ENCODE measurements at regions not wholly inside any gene's neighbourhood (a gene's known extent, or its start where the extent isn't known, plus 50 kb on each side); places are given as distances from the start of the nearest gene placed in this dataset.

DNA sequence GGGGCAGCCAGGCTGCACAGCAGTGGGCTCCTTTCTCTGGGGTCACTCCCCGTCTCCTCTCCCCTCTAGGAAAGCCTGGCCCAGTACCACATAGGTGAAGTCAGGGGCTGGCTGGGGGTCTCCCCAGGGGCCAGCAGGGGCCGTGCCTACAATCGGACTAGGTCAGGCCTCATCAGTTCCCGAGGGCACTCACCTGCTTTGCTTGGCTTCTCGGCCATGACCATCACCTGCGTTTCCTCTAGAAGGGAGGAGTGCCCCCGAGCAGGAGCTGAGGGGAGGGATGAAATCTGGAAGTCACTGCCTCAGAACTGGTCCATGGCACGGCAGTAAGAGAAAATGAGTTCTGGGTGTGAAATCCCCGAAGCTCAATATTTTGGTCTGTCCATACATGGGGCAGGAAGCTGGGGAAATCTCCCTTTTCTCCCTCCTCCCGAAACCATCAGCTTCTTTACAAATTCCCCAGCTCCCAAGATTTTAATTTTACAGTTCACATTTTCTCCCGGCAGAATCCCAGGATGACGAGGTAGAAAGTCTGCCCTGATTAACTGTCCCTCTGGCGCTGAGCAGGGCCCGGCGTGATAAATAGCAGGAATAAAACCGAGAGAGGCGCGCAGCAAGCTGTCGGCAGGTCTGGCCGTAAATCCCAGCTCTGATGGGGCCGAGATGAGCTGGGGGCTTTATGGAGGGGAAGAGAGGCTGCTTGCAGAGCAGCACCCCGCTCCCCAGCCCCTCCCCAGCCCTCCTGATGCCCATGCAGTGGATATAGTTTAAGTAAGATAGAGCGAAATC is 172.1 kb downstream of the RBFOX3 start (continued):
- TF ChIP-seq, protein P1, sequence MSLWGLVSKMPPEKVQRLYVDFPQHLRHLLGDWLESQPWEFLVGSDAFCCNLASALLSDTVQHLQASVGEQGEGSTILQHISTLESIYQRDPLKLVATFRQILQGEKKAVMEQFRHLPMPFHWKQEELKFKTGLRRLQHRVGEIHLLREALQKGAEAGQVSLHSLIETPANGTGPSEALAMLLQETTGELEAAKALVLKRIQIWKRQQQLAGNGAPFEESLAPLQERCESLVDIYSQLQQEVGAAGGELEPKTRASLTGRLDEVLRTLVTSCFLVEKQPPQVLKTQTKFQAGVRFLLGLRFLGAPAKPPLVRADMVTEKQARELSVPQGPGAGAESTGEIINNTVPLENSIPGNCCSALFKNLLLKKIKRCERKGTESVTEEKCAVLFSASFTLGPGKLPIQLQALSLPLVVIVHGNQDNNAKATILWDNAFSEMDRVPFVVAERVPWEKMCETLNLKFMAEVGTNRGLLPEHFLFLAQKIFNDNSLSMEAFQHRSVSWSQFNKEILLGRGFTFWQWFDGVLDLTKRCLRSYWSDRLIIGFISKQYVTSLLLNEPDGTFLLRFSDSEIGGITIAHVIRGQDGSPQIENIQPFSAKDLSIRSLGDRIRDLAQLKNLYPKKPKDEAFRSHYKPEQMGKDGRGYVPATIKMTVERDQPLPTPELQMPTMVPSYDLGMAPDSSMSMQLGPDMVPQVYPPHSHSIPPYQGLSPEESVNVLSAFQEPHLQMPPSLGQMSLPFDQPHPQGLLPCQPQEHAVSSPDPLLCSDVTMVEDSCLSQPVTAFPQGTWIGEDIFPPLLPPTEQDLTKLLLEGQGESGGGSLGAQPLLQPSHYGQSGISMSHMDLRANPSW (CRISPR knock-in tag; conservative IDR thresholded peaks at IDR 0.05; ENCODE audit: low read depth): no peak
- TF ChIP-seq ATF1 (CRISPR knock-in tag; IDR thresholded peaks at IDR 0.05): no peak

DNA sequence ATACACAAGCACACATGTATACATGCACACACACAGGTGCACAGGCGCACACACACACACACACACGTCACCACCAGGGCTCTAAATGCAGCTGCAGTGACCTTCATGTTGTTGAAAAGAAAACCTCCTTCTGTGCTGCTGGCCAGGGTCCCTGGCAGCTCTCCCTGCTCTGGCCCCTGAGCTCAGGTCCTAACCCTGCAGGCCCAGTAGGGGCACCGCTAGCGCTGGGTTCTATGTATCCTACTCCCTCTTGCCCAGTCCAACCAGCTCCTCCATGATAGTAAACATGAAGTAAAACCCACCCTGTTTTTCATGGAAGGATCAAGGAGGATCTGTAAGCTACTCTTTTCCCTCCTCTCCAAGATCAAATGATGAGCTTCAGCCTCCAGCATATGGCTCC is 172.8 kb downstream of the RBFOX3 start:
- peaks cover 6% of the 10 kb centered on the region for H3K9me3 Mint-ChIP-seq
- ATAC-seq: peak; percentile 30; the same call in 1 of the 2 replicates
- POLR2A ChIA-PET: no interaction called here
- H3K4me1 Mint-ChIP-seq: no peaks in the 10 kb centered on the region
- no peak for DNase-seq (ENCODE audit: low spot score)
- TF ChIP-seq NR3C1 (CRISPR knock-in tag; conservative IDR thresholded peaks at IDR 0.05; ENCODE audit: low read depth) (no peak), SP1 (CRISPR knock-in tag; conservative IDR thresholded peaks at IDR 0.05) (no peak), RORB (CRISPR knock-in tag; IDR thresholded peaks at IDR 0.05) (no peak), ELF4 (CRISPR knock-in tag; IDR thresholded peaks at IDR 0.05; ENCODE audit: low read depth) (no peak), ZNF232 (CRISPR knock-in tag; IDR thresholded peaks at IDR 0.05) (no peak), ATF1 (CRISPR knock-in tag; IDR thresholded peaks at IDR 0.05) (no peak)
- TF ChIP-seq, protein P2, sequence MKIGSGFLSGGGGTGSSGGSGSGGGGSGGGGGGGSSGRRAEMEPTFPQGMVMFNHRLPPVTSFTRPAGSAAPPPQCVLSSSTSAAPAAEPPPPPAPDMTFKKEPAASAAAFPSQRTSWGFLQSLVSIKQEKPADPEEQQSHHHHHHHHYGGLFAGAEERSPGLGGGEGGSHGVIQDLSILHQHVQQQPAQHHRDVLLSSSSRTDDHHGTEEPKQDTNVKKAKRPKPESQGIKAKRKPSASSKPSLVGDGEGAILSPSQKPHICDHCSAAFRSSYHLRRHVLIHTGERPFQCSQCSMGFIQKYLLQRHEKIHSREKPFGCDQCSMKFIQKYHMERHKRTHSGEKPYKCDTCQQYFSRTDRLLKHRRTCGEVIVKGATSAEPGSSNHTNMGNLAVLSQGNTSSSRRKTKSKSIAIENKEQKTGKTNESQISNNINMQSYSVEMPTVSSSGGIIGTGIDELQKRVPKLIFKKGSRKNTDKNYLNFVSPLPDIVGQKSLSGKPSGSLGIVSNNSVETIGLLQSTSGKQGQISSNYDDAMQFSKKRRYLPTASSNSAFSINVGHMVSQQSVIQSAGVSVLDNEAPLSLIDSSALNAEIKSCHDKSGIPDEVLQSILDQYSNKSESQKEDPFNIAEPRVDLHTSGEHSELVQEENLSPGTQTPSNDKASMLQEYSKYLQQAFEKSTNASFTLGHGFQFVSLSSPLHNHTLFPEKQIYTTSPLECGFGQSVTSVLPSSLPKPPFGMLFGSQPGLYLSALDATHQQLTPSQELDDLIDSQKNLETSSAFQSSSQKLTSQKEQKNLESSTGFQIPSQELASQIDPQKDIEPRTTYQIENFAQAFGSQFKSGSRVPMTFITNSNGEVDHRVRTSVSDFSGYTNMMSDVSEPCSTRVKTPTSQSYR (CRISPR knock-in tag; IDR thresholded peaks at IDR 0.05): no peak
- TF ChIP-seq, protein P3, sequence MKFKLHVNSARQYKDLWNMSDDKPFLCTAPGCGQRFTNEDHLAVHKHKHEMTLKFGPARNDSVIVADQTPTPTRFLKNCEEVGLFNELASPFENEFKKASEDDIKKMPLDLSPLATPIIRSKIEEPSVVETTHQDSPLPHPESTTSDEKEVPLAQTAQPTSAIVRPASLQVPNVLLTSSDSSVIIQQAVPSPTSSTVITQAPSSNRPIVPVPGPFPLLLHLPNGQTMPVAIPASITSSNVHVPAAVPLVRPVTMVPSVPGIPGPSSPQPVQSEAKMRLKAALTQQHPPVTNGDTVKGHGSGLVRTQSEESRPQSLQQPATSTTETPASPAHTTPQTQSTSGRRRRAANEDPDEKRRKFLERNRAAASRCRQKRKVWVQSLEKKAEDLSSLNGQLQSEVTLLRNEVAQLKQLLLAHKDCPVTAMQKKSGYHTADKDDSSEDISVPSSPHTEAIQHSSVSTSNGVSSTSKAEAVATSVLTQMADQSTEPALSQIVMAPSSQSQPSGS (CRISPR knock-in tag; IDR thresholded peaks at IDR 0.05; ENCODE audit: borderline replicate concordance, low read depth): no peak
- TF ChIP-seq, protein P4, sequence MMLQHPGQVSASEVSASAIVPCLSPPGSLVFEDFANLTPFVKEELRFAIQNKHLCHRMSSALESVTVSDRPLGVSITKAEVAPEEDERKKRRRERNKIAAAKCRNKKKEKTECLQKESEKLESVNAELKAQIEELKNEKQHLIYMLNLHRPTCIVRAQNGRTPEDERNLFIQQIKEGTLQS (CRISPR knock-in tag; conservative IDR thresholded peaks at IDR 0.05): no peak
- TF ChIP-seq, protein P5, sequence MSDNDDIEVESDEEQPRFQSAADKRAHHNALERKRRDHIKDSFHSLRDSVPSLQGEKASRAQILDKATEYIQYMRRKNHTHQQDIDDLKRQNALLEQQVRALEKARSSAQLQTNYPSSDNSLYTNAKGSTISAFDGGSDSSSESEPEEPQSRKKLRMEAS (CRISPR knock-in tag; IDR thresholded peaks at IDR 0.05): no peak
- TF ChIP-seq, protein P6, sequence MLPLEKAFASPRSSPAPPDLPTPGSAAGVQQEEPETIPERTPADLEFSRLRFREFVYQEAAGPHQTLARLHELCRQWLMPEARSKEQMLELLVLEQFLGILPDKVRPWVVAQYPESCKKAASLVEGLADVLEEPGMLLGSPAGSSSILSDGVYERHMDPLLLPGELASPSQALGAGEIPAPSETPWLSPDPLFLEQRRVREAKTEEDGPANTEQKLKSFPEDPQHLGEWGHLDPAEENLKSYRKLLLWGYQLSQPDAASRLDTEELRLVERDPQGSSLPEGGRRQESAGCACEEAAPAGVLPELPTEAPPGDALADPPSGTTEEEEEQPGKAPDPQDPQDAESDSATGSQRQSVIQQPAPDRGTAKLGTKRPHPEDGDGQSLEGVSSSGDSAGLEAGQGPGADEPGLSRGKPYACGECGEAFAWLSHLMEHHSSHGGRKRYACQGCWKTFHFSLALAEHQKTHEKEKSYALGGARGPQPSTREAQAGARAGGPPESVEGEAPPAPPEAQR (CRISPR knock-in tag; IDR thresholded peaks at IDR 0.05): no peak
- no peak overlapping the region for H3K4me3 Mint-ChIP-seq
- no peaks in the 10 kb centered on the region for H3K27me3 Mint-ChIP-seq (ENCODE audit: low read depth)
- CTCF ChIA-PET: interaction anchor here (0.9 to 2.3 kb wide), 6 partner anchors 14 to 250 kb away, joined by 3 to 11 read pairs (median 3); no protein-coding TSS in a partner anchor
- H3K36me3 Mint-ChIP-seq: 0 out of 2 replicates have a peak, but pooled peaks cover 4% of the 10 kb centered on the region
- H3K27ac Mint-ChIP-seq: no peak overlapping the region

DNA sequence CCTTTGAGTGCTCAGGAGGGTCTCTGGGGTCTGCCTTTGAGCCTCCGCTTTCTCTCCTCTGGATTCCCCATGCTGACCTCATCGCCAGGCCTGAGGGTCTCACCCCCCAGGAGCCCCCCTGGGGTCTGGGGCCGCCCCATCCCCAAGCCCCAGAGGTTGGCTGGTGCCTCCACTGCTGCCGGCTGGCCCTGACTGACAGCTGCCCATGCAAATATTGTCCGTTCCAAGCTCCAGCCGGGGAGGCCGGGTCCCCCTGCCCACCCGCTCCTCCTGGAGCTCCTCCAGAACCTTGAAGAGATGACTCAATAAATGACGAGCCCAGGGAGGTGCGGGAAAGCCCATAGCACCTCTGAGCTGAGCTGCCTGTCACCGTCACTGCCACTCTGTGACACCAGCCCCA is 173.8 kb downstream of the RBFOX3 start:
- POLR2A ChIA-PET: no interaction called here
- no peak for DNase-seq (ENCODE audit: low spot score)
- CTCF ChIA-PET: interaction anchor here (0.9 to 1.4 kb wide), 2 partner anchors 13 to 36 kb away, joined by 3 to 5 read pairs; no protein-coding TSS in a partner anchor
- TF ChIP-seq ZNF396 (CRISPR knock-in tag; IDR thresholded peaks at IDR 0.05; ENCODE audit: borderline replicate concordance) (no peak), CREM (CRISPR knock-in tag; IDR thresholded peaks at IDR 0.05) (no peak), FOXJ3 (CRISPR knock-in tag; IDR thresholded peaks at IDR 0.05; ENCODE audit: borderline replicate concordance) (no peak), NR1H2 (CRISPR knock-in tag; IDR thresholded peaks at IDR 0.05) (no peak)
- TF ChIP-seq, protein P7, sequence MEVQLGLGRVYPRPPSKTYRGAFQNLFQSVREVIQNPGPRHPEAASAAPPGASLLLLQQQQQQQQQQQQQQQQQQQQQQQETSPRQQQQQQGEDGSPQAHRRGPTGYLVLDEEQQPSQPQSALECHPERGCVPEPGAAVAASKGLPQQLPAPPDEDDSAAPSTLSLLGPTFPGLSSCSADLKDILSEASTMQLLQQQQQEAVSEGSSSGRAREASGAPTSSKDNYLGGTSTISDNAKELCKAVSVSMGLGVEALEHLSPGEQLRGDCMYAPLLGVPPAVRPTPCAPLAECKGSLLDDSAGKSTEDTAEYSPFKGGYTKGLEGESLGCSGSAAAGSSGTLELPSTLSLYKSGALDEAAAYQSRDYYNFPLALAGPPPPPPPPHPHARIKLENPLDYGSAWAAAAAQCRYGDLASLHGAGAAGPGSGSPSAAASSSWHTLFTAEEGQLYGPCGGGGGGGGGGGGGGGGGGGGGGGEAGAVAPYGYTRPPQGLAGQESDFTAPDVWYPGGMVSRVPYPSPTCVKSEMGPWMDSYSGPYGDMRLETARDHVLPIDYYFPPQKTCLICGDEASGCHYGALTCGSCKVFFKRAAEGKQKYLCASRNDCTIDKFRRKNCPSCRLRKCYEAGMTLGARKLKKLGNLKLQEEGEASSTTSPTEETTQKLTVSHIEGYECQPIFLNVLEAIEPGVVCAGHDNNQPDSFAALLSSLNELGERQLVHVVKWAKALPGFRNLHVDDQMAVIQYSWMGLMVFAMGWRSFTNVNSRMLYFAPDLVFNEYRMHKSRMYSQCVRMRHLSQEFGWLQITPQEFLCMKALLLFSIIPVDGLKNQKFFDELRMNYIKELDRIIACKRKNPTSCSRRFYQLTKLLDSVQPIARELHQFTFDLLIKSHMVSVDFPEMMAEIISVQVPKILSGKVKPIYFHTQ (CRISPR knock-in tag; IDR thresholded peaks at IDR 0.05): no peak

More for the DNA sequence above, 173.8 kb downstream of the RBFOX3 start:
- no peak for ATAC-seq
- H3K27me3 Mint-ChIP-seq (ENCODE audit: low read depth): no peaks in the 10 kb centered on the region
- no peak overlapping the region for H3K4me3 Mint-ChIP-seq
- 0 out of 2 replicates have a peak, but pooled peaks cover 4% of the 10 kb centered on the region for H3K36me3 Mint-ChIP-seq
- H3K27ac Mint-ChIP-seq: no peak overlapping the region
- no peaks in the 10 kb centered on the region for H3K4me1 Mint-ChIP-seq
- peaks cover 6% of the 10 kb centered on the region for H3K9me3 Mint-ChIP-seq

Measured in WTC11 (cell line).